ENCODE measurements at regions not wholly inside any gene's neighbourhood (a gene's known extent, or its start where the extent isn't known, plus 50 kb on each side); places are given as distances from the start of the nearest gene placed in this dataset.

GRCh38 chr12:97778111-97778510 lies 315.5 kb downstream of the RMST start:
- no peak for DNase-seq (ENCODE audit: low read depth)
- no peak overlapping the region for H3K4me3 ChIP-seq (ENCODE audit: low read depth, low read length)
- no peak for TF ChIP-seq CTCF (IDR thresholded peaks at IDR 0.05; ENCODE audit: insufficient read depth, low read depth, low read length)

GRCh38 chr12:97781342-97781741 lies 318.7 kb downstream of the RMST start:
- DNase-seq (ENCODE audit: low read depth): no peak
- TF ChIP-seq CTCF (IDR thresholded peaks at IDR 0.05; ENCODE audit: insufficient read depth, low read depth, low read length): no peak
- H3K4me3 ChIP-seq (ENCODE audit: low read depth, low read length): no peak overlapping the region

- no peak for TF ChIP-seq CTCF (IDR thresholded peaks at IDR 0.05; ENCODE audit: insufficient read depth, low read depth, low read length)
- no peak for DNase-seq (ENCODE audit: low read depth)
- H3K4me3 ChIP-seq (ENCODE audit: low read depth, low read length): no peak overlapping the region
Observed at GRCh38 chr12:97784904-97785303, 322.3 kb downstream of the RMST start.

GRCh38 chr12:97790281-97790680 lies 327.7 kb downstream of the RMST start:
- DNase-seq (ENCODE audit: low read depth): no peak
- no peak overlapping the region for H3K4me3 ChIP-seq (ENCODE audit: low read depth, low read length)
- TF ChIP-seq CTCF (IDR thresholded peaks at IDR 0.05; ENCODE audit: insufficient read depth, low read depth, low read length): no peak

- TF ChIP-seq CTCF (IDR thresholded peaks at IDR 0.05; ENCODE audit: insufficient read depth, low read depth, low read length): no peak
- no peak overlapping the region for H3K4me3 ChIP-seq (ENCODE audit: low read depth, low read length)
- no peak for DNase-seq (ENCODE audit: low read depth)
Observed at GRCh38 chr12:97797473-97797872, 334.9 kb downstream of the RMST start.

- DNase-seq (ENCODE audit: low read depth): no peak
- TF ChIP-seq CTCF (IDR thresholded peaks at IDR 0.05; ENCODE audit: insufficient read depth, low read depth, low read length): no peak
- no peak overlapping the region for H3K4me3 ChIP-seq (ENCODE audit: low read depth, low read length)
Observed at GRCh38 chr12:97800561-97800960, 338.0 kb downstream of the RMST start.

GRCh38 chr12:97801471-97802059 lies 339.0 kb downstream of the RMST start:
- no peak overlapping the region for H3K4me3 ChIP-seq (ENCODE audit: low read depth, low read length)
- no peak for DNase-seq (ENCODE audit: low read depth)
- no peak for TF ChIP-seq CTCF (IDR thresholded peaks at IDR 0.05; ENCODE audit: insufficient read depth, low read depth, low read length)

Data from fibroblast of villous mesenchyme (primary cell).